H9 (cell line): ENCODE measurements at regions not wholly inside any gene's neighbourhood (a gene's known extent, or its start where the extent isn't known, plus 50 kb on each side); places are given as distances from the start of the nearest gene placed in this dataset.

Experiments
- DNase-seq: peaks from one replicate; pipeline ENCODE4 v3.0.0-alpha.2; 2017
- H2AFZ ChIP-seq: one replicate; pipeline ENCODE4 v1.6.1; 2013; ENCODE audit warnings: mild to moderate bottlenecking, low read length, control low read depth, moderate library complexity
- H2AK5ac ChIP-seq: 2 replicates; pipeline ENCODE4 v1.6.1; 2013; ENCODE audit warnings: low read length, control low read depth, mixed read lengths; ENCODE audit not compliant: insufficient read length
- H2BK120ac ChIP-seq: one replicate; pipeline ENCODE4 v1.6.1; 2013; ENCODE audit warnings: low read depth, mild to moderate bottlenecking, low read length, control low read depth, inconsistent platforms; ENCODE audit not compliant: poor library complexity, severe bottlenecking
- H2BK12ac ChIP-seq: 2 replicates; pipeline ENCODE4 v1.6.1; 2013; ENCODE audit warnings: low read length, control low read depth, mixed read lengths, low read depth; ENCODE audit not compliant: insufficient read length
- H2BK15ac ChIP-seq: 2 replicates; pipeline ENCODE4 v1.6.1; 2013; ENCODE audit warnings: low read depth, low read length, control low read depth
- H2BK20ac ChIP-seq: one replicate; pipeline ENCODE4 v1.6.1; 2013; ENCODE audit warnings: low read depth, mild to moderate bottlenecking, low read length, control low read depth, inconsistent platforms; ENCODE audit not compliant: poor library complexity, severe bottlenecking
- H2BK5ac ChIP-seq: 2 replicates; pipeline ENCODE4 v1.6.1; 2013; ENCODE audit warnings: low read length, control low read depth, mixed read lengths; ENCODE audit not compliant: insufficient read length
- H3K14ac ChIP-seq: 2 replicates; pipeline ENCODE4 v1.6.1; 2013; ENCODE audit warnings: low read length, control low read depth; ENCODE audit not compliant: insufficient read depth
- H3K18ac ChIP-seq: 2 replicates; pipeline ENCODE4 v1.6.1; 2013; ENCODE audit warnings: low read depth, mild to moderate bottlenecking, mixed read lengths, low read length, control low read depth; ENCODE audit not compliant: insufficient read length
- H3K23ac ChIP-seq: 2 replicates; pipeline ENCODE4 v1.6.1; 2013; ENCODE audit warnings: low read length, control low read depth, mixed read lengths, low read depth; ENCODE audit not compliant: insufficient read length
- H3K23me2 ChIP-seq: 2 replicates; pipeline ENCODE4 v1.6.1; 2013; ENCODE audit warnings: low read depth, mild to moderate bottlenecking, mixed read lengths, low read length, control low read depth; ENCODE audit not compliant: insufficient read length, poor library complexity, severe bottlenecking
- H3K27ac ChIP-seq: 2 replicates; pipeline ENCODE4 v1.5.1; 2013; ENCODE audit warnings: low read length, control low read depth, mixed read lengths, low read depth; ENCODE audit not compliant: insufficient read length
- H3K27me3 ChIP-seq: 2 replicates; pipeline ENCODE4 v1.6.1; 2013; ENCODE audit warnings: low read length, control low read depth, inconsistent platforms; ENCODE audit not compliant: insufficient read depth
- H3K4ac ChIP-seq: 2 replicates; pipeline ENCODE4 v1.6.1; 2013; ENCODE audit warnings: low read depth, mild to moderate bottlenecking, control low read depth, inconsistent platforms, low read length, moderate library complexity
- H3K4me1 ChIP-seq: 2 replicates; pipeline ENCODE4 v1.6.1; 2013; ENCODE audit warnings: low read length, control low read depth, inconsistent platforms; ENCODE audit not compliant: insufficient read depth
- H3K4me2 ChIP-seq: 2 replicates; pipeline ENCODE4 v1.6.1; 2013; ENCODE audit warnings: low read length, control low read depth, mixed read lengths; ENCODE audit not compliant: insufficient read length, insufficient read depth
- H3K56ac ChIP-seq: 2 replicates; pipeline ENCODE4 v1.6.1; 2013; ENCODE audit warnings: low read depth, mild to moderate bottlenecking, mixed read lengths, low read length, control low read depth; ENCODE audit not compliant: insufficient read length
- H3K79me1 ChIP-seq: 2 replicates; pipeline ENCODE4 v1.6.1; 2013; ENCODE audit warnings: low read depth, mild to moderate bottlenecking, moderate library complexity, low read length, control low read depth, inconsistent platforms; ENCODE audit not compliant: insufficient read depth, poor library complexity, severe bottlenecking
- H3K79me2 ChIP-seq: 2 replicates; pipeline ENCODE4 v1.6.1; 2013; ENCODE audit warnings: low read length, control low read depth, inconsistent platforms; ENCODE audit not compliant: insufficient read depth
- H3K9ac ChIP-seq: 2 replicates; pipeline ENCODE4 v1.6.1; 2013; ENCODE audit warnings: low read length, control low read depth, mixed read lengths; ENCODE audit not compliant: insufficient read length; ENCODE audit errors: extremely low read depth
- H3K9me3 ChIP-seq: one replicate; pipeline ENCODE4 v1.6.1; 2013; ENCODE audit warnings: low read depth, low read length, inconsistent platforms; ENCODE audit not compliant: control insufficient read depth
- H3T11ph ChIP-seq: one replicate; pipeline ENCODE4 v1.6.1; 2013; ENCODE audit warnings: mild to moderate bottlenecking, low read length, control low read depth, inconsistent platforms
- H4K20me1 ChIP-seq: one replicate; pipeline ENCODE4 v1.6.1; 2013; ENCODE audit not compliant: control insufficient read depth, insufficient read length, insufficient read depth
- H4K5ac ChIP-seq: 2 replicates; pipeline ENCODE4 v1.6.1; 2013; ENCODE audit warnings: low read depth, mild to moderate bottlenecking, mixed read lengths, low read length, control low read depth; ENCODE audit not compliant: insufficient read length
- H4K8ac ChIP-seq: replicated peaks from 2 replicates; pipeline ENCODE4 v1.6.1; 2013; ENCODE audit warnings: low read length, control low read depth, mixed read lengths, low read depth; ENCODE audit not compliant: insufficient read length
- H4K91ac ChIP-seq: 2 replicates; pipeline ENCODE4 v1.6.1; 2013; ENCODE audit warnings: low read depth, mild to moderate bottlenecking, moderate library complexity, mixed read lengths, low read length, control low read depth; ENCODE audit not compliant: insufficient read length
- H3K27ac Mint-ChIP-seq, 3 experiments: 2 replicates in 2 of 3; 3 replicates in 1 of 3; pipeline ENCODE4 v1.8.0; 2020 to 2021; ENCODE audit warnings: mixed read lengths in 3 of 3, mild to moderate bottlenecking in 1 of 3, moderate library complexity in 1 of 3
- H3K27me3 Mint-ChIP-seq: 2 replicates; pipeline ENCODE4 v1.8.0; 2021; ENCODE audit warnings: low read depth, mild to moderate bottlenecking, moderate library complexity, mixed read lengths
- H3K36me3 Mint-ChIP-seq, 3 experiments: 2 replicates in 2 of 3; 3 replicates in 1 of 3; pipeline ENCODE4 v1.8.0; 2020 to 2021; ENCODE audit warnings: low read depth in 3 of 3, mixed read lengths in 3 of 3; ENCODE audit not compliant: insufficient read depth in 1 of 3
- H3K4me1 Mint-ChIP-seq, 2 experiments: 2 replicates each; pipeline ENCODE4 v1.8.0; 2020; ENCODE audit warnings: mixed read lengths in 2 of 2
- H3K4me3 Mint-ChIP-seq, 2 experiments: 2 replicates in 1 of 2; 3 replicates in 1 of 2; pipeline ENCODE4 v1.8.0; 2020 to 2021; ENCODE audit warnings: mild to moderate bottlenecking in 2 of 2, mixed read lengths in 2 of 2, moderate library complexity in 1 of 2
- H3K9me3 Mint-ChIP-seq, 2 experiments: 2 replicates in 1 of 2; 3 replicates in 1 of 2; pipeline ENCODE4 v1.8.0; 2020; ENCODE audit warnings: mild to moderate bottlenecking in 2 of 2, mixed read lengths in 2 of 2, moderate library complexity in 1 of 2
- WGBS: extraction: QIAGEN DNeasy Blood & Tissue Kit; methylation state at CpG from one replicate; pipeline ENCODE4 v1.1.7; 2013; ENCODE audit warnings: missing lambda C conversion rate, low lambda C conversion rate, mixed read lengths; ENCODE audit not compliant: insufficient read length; ENCODE audit errors: extremely low coverage; 5-methylcytosine and 5-hydroxymethylcytosine counted together
- TF ChIP-seq, protein P1 (sequence below): fragments of 200-600 bp; sonication (generic); conservative IDR thresholded peaks from 3 replicates; pipeline ENCODE4 v1.8.0; 2021; ENCODE audit warnings: antibody characterized with exemption, mild to moderate bottlenecking

DNA sequence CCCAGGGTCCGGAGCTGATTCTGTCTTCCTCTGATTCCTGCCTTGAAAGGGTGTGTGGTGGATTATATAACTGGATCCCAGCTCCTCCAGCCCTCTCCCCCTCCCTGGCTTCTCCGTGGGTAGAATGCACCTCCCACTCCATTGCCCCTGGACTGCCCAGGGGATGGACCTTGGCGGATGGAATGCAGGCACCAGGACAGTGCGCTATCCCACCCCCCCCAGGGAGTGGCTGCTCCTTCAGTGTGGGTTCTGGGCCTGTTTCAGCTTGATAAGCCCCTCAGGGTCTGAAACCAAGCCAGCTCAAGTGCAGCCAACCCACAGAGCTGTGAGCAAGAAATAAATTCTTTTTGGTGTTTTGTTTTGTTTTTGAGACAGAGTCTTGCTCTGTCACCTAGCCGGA lies 112.4 kb upstream of the TMEM132D start:
- no peak overlapping the region for H3K18ac ChIP-seq
- H3K56ac ChIP-seq = no peak overlapping the region
- no peak overlapping the region for H2BK20ac ChIP-seq
- H3K27me3 Mint-ChIP-seq = peaks cover 10% of the 10 kb centered on the region
- no peaks in the 10 kb centered on the region; the same call in 1 of the 2 replicates for H3K27me3 ChIP-seq
- no peak overlapping the region for H2AFZ ChIP-seq
- H3K4ac ChIP-seq = no peak overlapping the region
- DNase-seq = no peak
- no peaks in the 10 kb centered on the region for H3K9me3 ChIP-seq
- no peak overlapping the region for H3K4me2 ChIP-seq
- no peak overlapping the region for H2AK5ac ChIP-seq
- TF ChIP-seq, protein P1, sequence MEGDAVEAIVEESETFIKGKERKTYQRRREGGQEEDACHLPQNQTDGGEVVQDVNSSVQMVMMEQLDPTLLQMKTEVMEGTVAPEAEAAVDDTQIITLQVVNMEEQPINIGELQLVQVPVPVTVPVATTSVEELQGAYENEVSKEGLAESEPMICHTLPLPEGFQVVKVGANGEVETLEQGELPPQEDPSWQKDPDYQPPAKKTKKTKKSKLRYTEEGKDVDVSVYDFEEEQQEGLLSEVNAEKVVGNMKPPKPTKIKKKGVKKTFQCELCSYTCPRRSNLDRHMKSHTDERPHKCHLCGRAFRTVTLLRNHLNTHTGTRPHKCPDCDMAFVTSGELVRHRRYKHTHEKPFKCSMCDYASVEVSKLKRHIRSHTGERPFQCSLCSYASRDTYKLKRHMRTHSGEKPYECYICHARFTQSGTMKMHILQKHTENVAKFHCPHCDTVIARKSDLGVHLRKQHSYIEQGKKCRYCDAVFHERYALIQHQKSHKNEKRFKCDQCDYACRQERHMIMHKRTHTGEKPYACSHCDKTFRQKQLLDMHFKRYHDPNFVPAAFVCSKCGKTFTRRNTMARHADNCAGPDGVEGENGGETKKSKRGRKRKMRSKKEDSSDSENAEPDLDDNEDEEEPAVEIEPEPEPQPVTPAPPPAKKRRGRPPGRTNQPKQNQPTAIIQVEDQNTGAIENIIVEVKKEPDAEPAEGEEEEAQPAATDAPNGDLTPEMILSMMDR = no peak
- no peak overlapping the region for H2BK120ac ChIP-seq
- no peak overlapping the region for H3K9ac ChIP-seq
- WGBS = no CpG with 5 or more reads among the region's 5 CpGs
- H3K9me3 Mint-ChIP-seq = no peaks in the 10 kb centered on the region
- no peak overlapping the region for H3K27ac Mint-ChIP-seq
- H3K4me3 Mint-ChIP-seq = no peak overlapping the region
- H4K20me1 ChIP-seq = no peaks in the 10 kb centered on the region
- peaks cover 13 to 14% of the 10 kb centered on the region in 2 experiments for H3K4me1 Mint-ChIP-seq
- peaks cover 3% of the 10 kb centered on the region; the same call in 1 of the 2 replicates for H3K4me1 ChIP-seq
- no peak overlapping the region for H2BK12ac ChIP-seq
- H4K5ac ChIP-seq = no peak overlapping the region
- H3K27ac ChIP-seq = no peak overlapping the region
- no peak overlapping the region for H2BK15ac ChIP-seq
- H3K23ac ChIP-seq = no peak overlapping the region
- H4K91ac ChIP-seq = no peak overlapping the region
- no peak overlapping the region for H2BK5ac ChIP-seq
- no peaks in the 10 kb centered on the region for H3K79me2 ChIP-seq
- no peak overlapping the region for H4K8ac ChIP-seq
- H3K79me1 ChIP-seq = no peaks in the 10 kb centered on the region
- no peak overlapping the region for H3T11ph ChIP-seq
- H3K36me3 Mint-ChIP-seq = no peaks in the 10 kb centered on the region
- H3K14ac ChIP-seq = no peak overlapping the region
- peaks cover 5% of the 10 kb centered on the region for H3K23me2 ChIP-seq
